GM20000 (cell line): ENCODE measurements at regions not wholly inside any gene's neighbourhood (a gene's known extent, or its start where the extent isn't known, plus 50 kb on each side); places are given as distances from the start of the nearest gene placed in this dataset.

Experiments used
- DNase-seq: peaks from one replicate; pipeline ENCODE4 v3.0.0; 2012; ENCODE audit warnings: low spot score
- TF ChIP-seq, protein P1 (sequence below): IDR thresholded peaks from 2 replicates; pipeline ENCODE4 v1.5.1; 2012; ENCODE audit warnings: mild to moderate bottlenecking, control low read depth; ENCODE audit errors: extremely low read depth, missing control alignments

DNA sequence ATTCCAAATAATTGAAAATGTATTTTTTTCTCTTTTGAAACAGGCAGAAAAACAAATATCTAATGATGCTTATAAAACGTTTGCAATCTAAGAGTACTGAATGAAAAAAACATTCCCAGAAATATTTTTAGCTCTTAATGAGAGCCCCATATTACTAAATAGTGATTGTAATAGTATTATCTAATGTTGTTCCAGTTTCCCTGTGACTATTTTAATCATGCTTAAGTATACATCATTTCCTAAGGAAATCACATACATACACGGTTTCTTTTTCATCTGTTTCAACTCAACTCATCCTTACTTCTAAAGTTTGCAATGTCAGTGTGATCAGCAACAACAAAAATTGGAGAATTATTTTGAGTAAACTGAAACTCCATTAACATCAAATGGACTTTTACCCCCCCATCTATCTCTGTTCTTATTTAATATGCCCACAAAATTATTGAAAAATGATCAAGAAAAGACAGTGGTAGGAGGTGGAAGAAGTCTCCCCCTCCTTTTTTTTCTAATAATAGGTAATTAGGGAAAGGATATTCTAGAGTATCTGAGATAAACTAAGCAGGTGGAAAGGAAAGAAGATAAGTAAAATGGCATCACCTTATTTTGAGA is 530.1 kb upstream of the ATP2B1 start:
- TF ChIP-seq, protein P1, sequence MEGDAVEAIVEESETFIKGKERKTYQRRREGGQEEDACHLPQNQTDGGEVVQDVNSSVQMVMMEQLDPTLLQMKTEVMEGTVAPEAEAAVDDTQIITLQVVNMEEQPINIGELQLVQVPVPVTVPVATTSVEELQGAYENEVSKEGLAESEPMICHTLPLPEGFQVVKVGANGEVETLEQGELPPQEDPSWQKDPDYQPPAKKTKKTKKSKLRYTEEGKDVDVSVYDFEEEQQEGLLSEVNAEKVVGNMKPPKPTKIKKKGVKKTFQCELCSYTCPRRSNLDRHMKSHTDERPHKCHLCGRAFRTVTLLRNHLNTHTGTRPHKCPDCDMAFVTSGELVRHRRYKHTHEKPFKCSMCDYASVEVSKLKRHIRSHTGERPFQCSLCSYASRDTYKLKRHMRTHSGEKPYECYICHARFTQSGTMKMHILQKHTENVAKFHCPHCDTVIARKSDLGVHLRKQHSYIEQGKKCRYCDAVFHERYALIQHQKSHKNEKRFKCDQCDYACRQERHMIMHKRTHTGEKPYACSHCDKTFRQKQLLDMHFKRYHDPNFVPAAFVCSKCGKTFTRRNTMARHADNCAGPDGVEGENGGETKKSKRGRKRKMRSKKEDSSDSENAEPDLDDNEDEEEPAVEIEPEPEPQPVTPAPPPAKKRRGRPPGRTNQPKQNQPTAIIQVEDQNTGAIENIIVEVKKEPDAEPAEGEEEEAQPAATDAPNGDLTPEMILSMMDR, result no peak
- no peak for DNase-seq

DNA sequence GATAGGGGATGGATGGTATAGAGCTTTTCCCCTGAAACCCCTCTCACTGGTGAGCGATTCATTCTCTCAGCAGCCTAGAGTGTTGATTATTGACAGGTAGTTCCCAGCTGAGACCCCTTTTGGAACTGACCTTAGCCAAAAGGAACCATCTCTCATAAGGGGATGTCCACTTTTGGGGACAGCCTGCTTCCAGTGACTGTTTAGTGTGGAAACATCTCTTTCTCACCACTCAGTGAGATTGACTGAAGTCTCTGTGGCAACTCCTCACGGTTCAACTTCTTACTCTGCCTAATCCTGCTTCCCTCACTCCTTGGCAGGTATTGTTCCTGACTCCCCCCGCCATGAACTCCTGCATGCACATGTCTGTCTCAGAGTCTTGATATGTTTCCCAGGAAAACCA is 529.2 kb upstream of the ATP2B1 start:
- TF ChIP-seq, protein P1, result no peak
- no peak for DNase-seq

DNA sequence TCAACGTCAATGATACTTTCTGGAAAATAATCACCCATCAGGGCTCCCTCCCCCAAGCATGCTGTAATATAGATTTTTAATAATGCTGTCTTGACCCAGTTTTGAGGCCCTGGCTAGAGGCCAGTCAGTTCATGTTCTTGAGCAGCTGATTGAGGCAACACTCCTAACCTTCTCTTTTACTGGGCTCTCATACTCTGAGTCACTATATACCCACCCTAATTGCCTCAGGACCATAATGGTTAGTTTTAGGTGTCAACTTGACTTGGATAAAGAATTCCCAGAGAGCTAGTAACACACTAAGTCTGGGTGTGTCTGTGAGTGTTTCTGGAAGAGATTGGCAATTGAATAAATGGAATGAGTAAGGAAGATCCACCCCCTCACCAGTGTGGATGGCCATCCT is 527.0 kb upstream of the ATP2B1 start:
- TF ChIP-seq, protein P1, result no peak

DNA sequence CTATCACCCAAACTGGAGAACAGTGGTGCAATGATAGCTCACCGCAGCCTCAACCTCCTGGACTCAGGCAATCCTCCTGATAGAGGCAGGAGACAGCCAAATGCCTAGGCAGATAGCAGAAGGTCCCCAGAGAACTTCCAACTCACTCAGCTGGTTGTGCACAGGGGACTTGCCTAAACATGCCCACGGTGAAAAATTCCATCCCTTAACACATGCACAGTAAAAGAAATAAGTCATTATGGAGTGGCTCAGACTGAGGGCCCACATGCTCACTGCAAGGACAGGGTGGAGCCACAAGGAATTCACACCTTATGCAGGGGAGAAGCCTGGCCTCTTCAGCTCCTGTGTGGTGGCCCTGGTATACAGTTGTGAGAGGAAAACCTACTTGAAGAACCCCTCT is 525.8 kb upstream of the ATP2B1 start:
- no peak for DNase-seq
- TF ChIP-seq, protein P1, result no peak

More for the DNA sequence above, 527.0 kb upstream of the ATP2B1 start:
- no peak for DNase-seq

DNA sequence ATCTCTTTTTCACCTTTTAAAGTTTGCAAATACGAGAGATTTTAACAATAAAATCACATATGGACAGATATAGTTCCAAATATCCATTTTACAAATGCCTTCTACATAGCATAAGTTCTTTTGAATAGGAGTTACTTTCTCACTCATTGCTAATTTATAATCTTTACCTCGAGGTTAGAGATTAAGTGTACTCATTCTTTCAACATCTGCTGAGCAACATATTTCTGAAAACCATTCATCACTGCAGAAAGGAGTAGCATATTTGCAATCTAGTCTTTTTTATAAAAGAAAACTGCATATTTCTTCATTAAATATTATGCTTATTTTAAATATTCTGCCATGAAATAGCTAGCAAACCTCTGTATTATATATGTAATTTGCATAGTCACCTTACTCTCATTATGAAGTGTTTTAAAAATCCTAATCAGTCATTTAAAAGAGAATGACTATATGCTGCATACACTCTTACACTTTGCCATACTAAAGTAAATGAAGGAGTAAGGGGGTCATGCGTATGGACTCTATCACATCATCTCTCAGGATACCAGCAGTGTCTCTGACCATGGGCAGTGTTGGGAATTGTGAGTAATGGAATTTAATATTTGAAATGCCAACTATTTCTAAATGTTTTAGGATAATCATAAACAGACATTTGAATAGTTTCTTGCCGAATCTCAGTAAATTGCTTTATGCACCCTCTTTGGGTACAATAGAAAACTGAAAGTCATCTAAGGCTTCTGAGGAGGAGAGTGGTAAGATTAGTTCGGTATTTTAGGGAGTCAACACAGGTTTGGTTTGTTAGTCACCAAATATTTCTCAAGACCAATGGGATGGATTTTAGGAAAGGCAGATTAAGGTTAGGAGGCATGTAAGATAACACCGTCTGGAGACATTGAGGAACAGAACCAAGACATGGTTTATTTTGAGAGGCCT is 524.8 kb upstream of the ATP2B1 start:
- DNase-seq, result no peak
- TF ChIP-seq, protein P1, result no peak

DNA sequence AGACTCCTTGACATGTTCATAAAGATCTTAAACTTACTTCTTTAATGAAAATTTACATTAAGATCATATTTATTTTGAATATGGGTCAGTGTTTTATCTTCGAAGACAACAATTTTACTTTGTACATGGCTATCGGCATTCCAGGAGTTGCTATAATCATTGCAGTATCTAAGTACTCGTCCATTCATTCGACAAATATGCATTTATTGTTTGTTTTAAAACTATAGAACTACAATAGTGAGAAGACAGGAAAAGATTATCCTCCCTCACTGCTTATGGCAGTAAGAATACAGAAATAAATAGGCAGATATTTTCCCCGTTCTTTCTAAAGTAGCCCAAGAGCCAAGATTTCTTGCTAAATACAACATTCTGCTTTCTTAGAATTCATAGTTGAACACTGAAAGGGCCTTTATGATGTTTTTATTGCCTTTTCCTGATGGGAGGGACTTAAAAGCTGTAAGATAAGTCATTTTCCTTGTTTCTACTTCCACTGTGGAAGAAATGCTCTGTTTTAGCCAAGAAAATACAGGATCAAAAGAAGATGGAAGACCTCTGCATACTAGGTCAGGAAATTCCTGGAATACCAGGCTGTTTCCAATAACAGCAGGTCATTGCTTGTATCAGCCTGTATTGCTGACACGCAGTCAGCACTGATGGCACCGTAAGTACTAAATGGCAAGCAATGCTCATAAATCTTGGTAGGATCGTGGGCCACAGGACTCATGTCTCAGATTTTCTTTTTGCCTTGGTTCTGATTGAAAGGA is 521.0 kb upstream of the ATP2B1 start:
- DNase-seq, result no peak
- TF ChIP-seq, protein P1, result no peak

DNA sequence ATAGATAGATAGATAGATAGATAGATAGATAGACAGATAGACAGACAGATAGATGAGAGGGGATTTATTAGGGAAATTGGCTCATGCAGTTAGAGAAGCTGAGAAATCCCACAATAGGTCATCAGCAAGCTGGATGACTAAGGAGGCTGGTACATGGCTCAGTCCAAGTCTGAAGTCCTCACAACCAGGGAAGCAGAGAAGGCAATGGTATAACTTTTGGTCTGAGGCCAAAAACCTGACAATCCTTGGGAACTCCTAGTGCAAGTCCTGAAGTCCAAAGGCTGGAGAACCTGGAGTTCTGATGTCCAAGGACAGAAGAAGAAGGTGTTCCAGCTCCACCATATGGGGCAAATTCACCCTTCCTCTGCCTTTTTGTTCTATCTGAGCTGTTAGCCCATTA is 517.6 kb upstream of the ATP2B1 start:
- no peak for DNase-seq
- TF ChIP-seq, protein P1, result no peak
